ENCODE measurements at regions not wholly inside any gene's neighbourhood (a gene's known extent, or its start where the extent isn't known, plus 50 kb on each side); places are given as distances from the start of the nearest gene placed in this dataset.

- TF ChIP-seq, protein P1, sequence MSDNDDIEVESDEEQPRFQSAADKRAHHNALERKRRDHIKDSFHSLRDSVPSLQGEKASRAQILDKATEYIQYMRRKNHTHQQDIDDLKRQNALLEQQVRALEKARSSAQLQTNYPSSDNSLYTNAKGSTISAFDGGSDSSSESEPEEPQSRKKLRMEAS (IDR thresholded peaks at IDR 0.05; ENCODE audit: low read depth, low read length), result no peak
- no peak for TF ChIP-seq POLR2A (IDR thresholded peaks at IDR 0.05; ENCODE audit: extremely low read depth, insufficient read length)
- TF ChIP-seq, protein P2, sequence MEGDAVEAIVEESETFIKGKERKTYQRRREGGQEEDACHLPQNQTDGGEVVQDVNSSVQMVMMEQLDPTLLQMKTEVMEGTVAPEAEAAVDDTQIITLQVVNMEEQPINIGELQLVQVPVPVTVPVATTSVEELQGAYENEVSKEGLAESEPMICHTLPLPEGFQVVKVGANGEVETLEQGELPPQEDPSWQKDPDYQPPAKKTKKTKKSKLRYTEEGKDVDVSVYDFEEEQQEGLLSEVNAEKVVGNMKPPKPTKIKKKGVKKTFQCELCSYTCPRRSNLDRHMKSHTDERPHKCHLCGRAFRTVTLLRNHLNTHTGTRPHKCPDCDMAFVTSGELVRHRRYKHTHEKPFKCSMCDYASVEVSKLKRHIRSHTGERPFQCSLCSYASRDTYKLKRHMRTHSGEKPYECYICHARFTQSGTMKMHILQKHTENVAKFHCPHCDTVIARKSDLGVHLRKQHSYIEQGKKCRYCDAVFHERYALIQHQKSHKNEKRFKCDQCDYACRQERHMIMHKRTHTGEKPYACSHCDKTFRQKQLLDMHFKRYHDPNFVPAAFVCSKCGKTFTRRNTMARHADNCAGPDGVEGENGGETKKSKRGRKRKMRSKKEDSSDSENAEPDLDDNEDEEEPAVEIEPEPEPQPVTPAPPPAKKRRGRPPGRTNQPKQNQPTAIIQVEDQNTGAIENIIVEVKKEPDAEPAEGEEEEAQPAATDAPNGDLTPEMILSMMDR (IDR thresholded peaks at IDR 0.05; ENCODE audit: low read depth, low read length), result no peak
Observed at GRCh38 chr18:64650068-64650467, 501.2 kb upstream of the LINC00305 start.
